ENCODE measurements at regions not wholly inside any gene's neighbourhood (a gene's known extent, or its start where the extent isn't known, plus 50 kb on each side); places are given as distances from the start of the nearest gene placed in this dataset.

GRCh38 chr18:27253571-27253970, 68.5 kb upstream of the CHST9 start:
- H3K9ac ChIP-seq (ENCODE audit: low read length), result no peak overlapping the region
- no peaks in the 10 kb centered on the region for H3K27me3 ChIP-seq (ENCODE audit: insufficient read depth, low read length)
- RAD21 ChIA-PET (ENCODE audit: low non-redundant PET in 1 of 2, low total read pairs in 2 of 2, uncharacterized antibody in 2 of 2, unreplicated experiment in 2 of 2), result no interaction called here
- no TSS peak for BruUV-seq (replicated peaks)
- TF ChIP-seq POLR2AphosphoS5 (IDR thresholded peaks at IDR 0.05; ENCODE audit: low read depth, low read length) (no peak), FOSL1 (IDR thresholded peaks at IDR 0.05; ENCODE audit: low read depth) (no peak), CEBPB (IDR thresholded peaks at IDR 0.05; ENCODE audit: low read depth) (no peak), POLR2A (IDR thresholded peaks at IDR 0.05; ENCODE audit: borderline replicate concordance, extremely low read depth, insufficient read depth, insufficient read length) (no peak), JUND (IDR thresholded peaks at IDR 0.05) (no peak), EZH2 (IDR thresholded peaks at IDR 0.05) (no peak), TCF7L2 (IDR thresholded peaks at IDR 0.05; ENCODE audit: borderline replicate concordance, extremely low read depth, insufficient read depth, insufficient read length) (no peak), ZFX (IDR thresholded peaks at IDR 0.05) (no peak)
- intact Hi-C loops (cut with micrococcal nuclease), result no loop called here
- no peaks in the 10 kb centered on the region; the same call in 1 of the 2 replicates for H4K20me1 ChIP-seq (ENCODE audit: insufficient read depth)
- no peak for DNase-seq (ENCODE audit: low read depth, low spot score)
- H3K4me2 ChIP-seq (ENCODE audit: low read length), result no peak overlapping the region
- H3K36me3 ChIP-seq (ENCODE audit: control insufficient read depth in 1 of 2, insufficient read depth in 2 of 2, low read length in 2 of 2), result no peaks in the 10 kb centered on the region
- H2AFZ ChIP-seq (ENCODE audit: low read depth, low read length, poor library complexity, severe bottlenecking), result no peak overlapping the region
- no peaks in the 10 kb centered on the region for H3K9me2 ChIP-seq (ENCODE audit: insufficient read depth)
- H3K79me2 ChIP-seq (ENCODE audit: insufficient read depth, low read length), result no peaks in the 10 kb centered on the region
- H3K4me3 ChIP-seq (replicated peaks in 1 of 2; ENCODE audit: low read depth in 1 of 2, low read length in 2 of 2), result no peak overlapping the region
- POLR2A ChIA-PET, result no interaction called here
- ATAC-seq, result no peak
- CTCF ChIA-PET, result no interaction called here
- peaks cover 0 to 6% of the 10 kb centered on the region in 2 experiments; a peak in 1 of 4 replicates for H3K9me3 ChIP-seq (ENCODE audit: control insufficient read depth in 1 of 2, insufficient read depth in 1 of 2, low read depth in 1 of 2, low read length in 2 of 2)
- H3K4me1 ChIP-seq (ENCODE audit: control insufficient read depth in 1 of 2, insufficient read depth in 2 of 2, low read length in 2 of 2), result no peaks in the 10 kb centered on the region
- no peak overlapping the region for H3K27ac ChIP-seq (ENCODE audit: low read depth, low read length)

- ChIA-PET POLR2A (no interaction called here), CTCF (no interaction called here), RAD21 (ENCODE audit: low non-redundant PET in 1 of 2, low total read pairs in 2 of 2, uncharacterized antibody in 2 of 2, unreplicated experiment in 2 of 2) (no interaction called here)
- Histone ChIP-seq H3K4me3 (replicated peaks in 1 of 2; ENCODE audit: low read depth in 1 of 2, low read length in 2 of 2) (no peak overlapping the region), H3K9me3 (ENCODE audit: control insufficient read depth in 1 of 2, insufficient read depth in 1 of 2, low read depth in 1 of 2, low read length in 2 of 2) (peaks cover 0 to 6% of the 10 kb centered on the region in 2 experiments; a peak in 1 of 4 replicates), H2AFZ (ENCODE audit: low read depth, low read length, poor library complexity, severe bottlenecking) (no peak overlapping the region), H3K27me3 (ENCODE audit: insufficient read depth, low read length) (no peaks in the 10 kb centered on the region), H3K9ac (ENCODE audit: low read length) (no peak overlapping the region), H3K9me2 (ENCODE audit: insufficient read depth) (no peaks in the 10 kb centered on the region), H3K36me3 (ENCODE audit: control insufficient read depth in 1 of 2, insufficient read depth in 2 of 2, low read length in 2 of 2) (no peaks in the 10 kb centered on the region), H3K4me1 (ENCODE audit: control insufficient read depth in 1 of 2, insufficient read depth in 2 of 2, low read length in 2 of 2) (no peaks in the 10 kb centered on the region), H3K27ac (ENCODE audit: low read depth, low read length) (no peak overlapping the region), H3K79me2 (ENCODE audit: insufficient read depth, low read length) (no peaks in the 10 kb centered on the region), H3K4me2 (ENCODE audit: low read length) (no peak overlapping the region), H4K20me1 (ENCODE audit: insufficient read depth) (no peaks in the 10 kb centered on the region)
- intact Hi-C loops (cut with micrococcal nuclease), result no loop called here
- ATAC-seq (no peak), DNase-seq (ENCODE audit: low read depth, low spot score) (no peak)
- BruUV-seq (replicated peaks), result no TSS peak
- no peak for TF ChIP-seq CBX3 (IDR thresholded peaks at IDR 0.05; ENCODE audit: low read depth)
- no peak for TF ChIP-seq EZH2phosphoT487 (IDR thresholded peaks at IDR 0.05; ENCODE audit: borderline replicate concordance)
- TF ChIP-seq EGR1 (IDR thresholded peaks at IDR 0.05; ENCODE audit: low read depth), result no peak
- no peak for TF ChIP-seq SIN3A (IDR thresholded peaks at IDR 0.05; ENCODE audit: low read depth)
- TF ChIP-seq SP1 (IDR thresholded peaks at IDR 0.05; ENCODE audit: low read depth), result no peak
- no peak for TF ChIP-seq ATF3 (IDR thresholded peaks at IDR 0.05)
- no peak for TF ChIP-seq ZFX (IDR thresholded peaks at IDR 0.05)
- no peak for TF ChIP-seq ZBTB33 (IDR thresholded peaks at IDR 0.05; ENCODE audit: extremely low read depth, insufficient replicate concordance, low read length)
- no peak for TF ChIP-seq JUND (IDR thresholded peaks at IDR 0.05)
- TF ChIP-seq EZH2 (IDR thresholded peaks at IDR 0.05), result no peak
- no peak for TF ChIP-seq POLR2AphosphoS5 (IDR thresholded peaks at IDR 0.05; ENCODE audit: low read depth, low read length)
- TF ChIP-seq FOSL1 (IDR thresholded peaks at IDR 0.05; ENCODE audit: low read depth), result no peak
- no peak for TF ChIP-seq SRF (IDR thresholded peaks at IDR 0.05; ENCODE audit: low read depth)
- TF ChIP-seq ZNF274 (IDR thresholded peaks at IDR 0.05; ENCODE audit: low read depth, low read length), result no peak
- TF ChIP-seq CEBPB (IDR thresholded peaks at IDR 0.05; ENCODE audit: low read depth), result no peak
- TF ChIP-seq REST (IDR thresholded peaks at IDR 0.05; ENCODE audit: low read depth), result no peak
Observed at GRCh38 chr18:27250471-27250870, 65.4 kb upstream of the CHST9 start.

Measured in HCT116 (cell line).